ENCODE measurements at regions not wholly inside any gene's neighbourhood (a gene's known extent, or its start where the extent isn't known, plus 50 kb on each side); places are given as distances from the start of the nearest gene placed in this dataset.

DNA sequence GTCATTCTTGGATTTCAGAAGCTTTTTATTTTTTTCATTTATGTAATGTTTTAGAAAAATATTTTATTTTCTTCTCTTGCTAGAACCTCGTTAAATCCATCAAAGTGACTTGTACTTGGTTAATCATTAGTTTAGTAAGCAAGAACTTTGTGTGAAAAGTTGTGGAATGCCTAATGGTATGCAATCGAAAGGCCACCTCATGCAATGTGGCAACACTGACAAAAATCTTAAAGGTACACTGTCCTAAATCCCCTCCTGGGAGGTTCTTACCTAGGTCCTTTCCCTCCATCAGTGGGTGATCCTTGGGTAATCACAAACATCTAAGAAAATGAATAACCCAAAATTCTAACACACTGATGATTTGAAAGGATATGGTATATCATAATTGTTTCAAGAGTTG lies 304.2 kb downstream of the DNAH5 start:
- no peak for DNase-seq (ENCODE audit: low read depth)
- no peak overlapping the region for H3K4me3 ChIP-seq (ENCODE audit: low read depth, low read length)
- TF ChIP-seq, protein P1, sequence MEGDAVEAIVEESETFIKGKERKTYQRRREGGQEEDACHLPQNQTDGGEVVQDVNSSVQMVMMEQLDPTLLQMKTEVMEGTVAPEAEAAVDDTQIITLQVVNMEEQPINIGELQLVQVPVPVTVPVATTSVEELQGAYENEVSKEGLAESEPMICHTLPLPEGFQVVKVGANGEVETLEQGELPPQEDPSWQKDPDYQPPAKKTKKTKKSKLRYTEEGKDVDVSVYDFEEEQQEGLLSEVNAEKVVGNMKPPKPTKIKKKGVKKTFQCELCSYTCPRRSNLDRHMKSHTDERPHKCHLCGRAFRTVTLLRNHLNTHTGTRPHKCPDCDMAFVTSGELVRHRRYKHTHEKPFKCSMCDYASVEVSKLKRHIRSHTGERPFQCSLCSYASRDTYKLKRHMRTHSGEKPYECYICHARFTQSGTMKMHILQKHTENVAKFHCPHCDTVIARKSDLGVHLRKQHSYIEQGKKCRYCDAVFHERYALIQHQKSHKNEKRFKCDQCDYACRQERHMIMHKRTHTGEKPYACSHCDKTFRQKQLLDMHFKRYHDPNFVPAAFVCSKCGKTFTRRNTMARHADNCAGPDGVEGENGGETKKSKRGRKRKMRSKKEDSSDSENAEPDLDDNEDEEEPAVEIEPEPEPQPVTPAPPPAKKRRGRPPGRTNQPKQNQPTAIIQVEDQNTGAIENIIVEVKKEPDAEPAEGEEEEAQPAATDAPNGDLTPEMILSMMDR (conservative IDR thresholded peaks at IDR 0.05; ENCODE audit: low read depth, low read length): no peak

DNA sequence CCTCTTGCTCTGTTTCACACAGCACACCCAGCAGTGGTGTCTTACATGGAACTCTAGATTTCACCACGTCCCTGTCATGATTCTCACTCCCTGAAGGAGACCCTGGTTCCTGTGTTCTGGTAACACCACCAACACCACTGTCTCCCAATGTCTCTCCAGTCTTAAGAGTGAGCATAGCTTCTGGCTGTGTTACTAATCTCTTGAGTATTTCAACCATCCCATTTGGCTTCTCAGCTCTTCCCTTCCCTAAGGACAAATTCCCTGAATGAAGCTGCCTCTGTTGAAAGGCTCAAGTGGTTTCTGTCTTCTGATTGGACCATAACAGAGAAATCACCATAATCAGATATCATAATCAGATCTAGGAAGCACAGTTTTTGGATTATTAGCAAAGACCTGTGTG lies 311.8 kb downstream of the DNAH5 start:
- no peak overlapping the region for H3K4me3 ChIP-seq (ENCODE audit: low read depth, low read length)
- no peak for DNase-seq (ENCODE audit: low read depth)
- TF ChIP-seq, protein P1 (conservative IDR thresholded peaks at IDR 0.05; ENCODE audit: low read depth, low read length): no peak

DNA sequence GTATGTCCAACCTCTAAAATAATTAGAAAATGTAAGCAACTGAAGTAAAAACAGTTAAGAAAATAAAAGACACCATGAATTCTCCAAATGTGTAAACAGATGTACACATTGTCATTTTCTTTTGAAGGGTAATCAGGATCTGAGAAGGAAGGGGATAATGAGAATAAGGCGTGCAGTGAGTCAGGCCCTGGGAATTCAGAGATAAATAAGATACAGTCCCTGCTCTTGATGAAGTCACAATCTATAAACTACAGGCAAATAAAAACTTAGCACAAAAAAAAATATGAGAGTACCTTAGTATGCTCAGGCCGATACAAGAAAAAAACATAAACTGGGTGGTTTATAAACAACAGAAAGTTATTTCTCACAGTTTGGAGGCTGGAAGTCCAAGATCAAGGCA lies 315.3 kb downstream of the DNAH5 start:
- TF ChIP-seq, protein P1 (conservative IDR thresholded peaks at IDR 0.05; ENCODE audit: low read depth, low read length): no peak
- no peak overlapping the region for H3K4me3 ChIP-seq (ENCODE audit: low read depth, low read length)
- DNase-seq (ENCODE audit: low read depth): no peak

DNA sequence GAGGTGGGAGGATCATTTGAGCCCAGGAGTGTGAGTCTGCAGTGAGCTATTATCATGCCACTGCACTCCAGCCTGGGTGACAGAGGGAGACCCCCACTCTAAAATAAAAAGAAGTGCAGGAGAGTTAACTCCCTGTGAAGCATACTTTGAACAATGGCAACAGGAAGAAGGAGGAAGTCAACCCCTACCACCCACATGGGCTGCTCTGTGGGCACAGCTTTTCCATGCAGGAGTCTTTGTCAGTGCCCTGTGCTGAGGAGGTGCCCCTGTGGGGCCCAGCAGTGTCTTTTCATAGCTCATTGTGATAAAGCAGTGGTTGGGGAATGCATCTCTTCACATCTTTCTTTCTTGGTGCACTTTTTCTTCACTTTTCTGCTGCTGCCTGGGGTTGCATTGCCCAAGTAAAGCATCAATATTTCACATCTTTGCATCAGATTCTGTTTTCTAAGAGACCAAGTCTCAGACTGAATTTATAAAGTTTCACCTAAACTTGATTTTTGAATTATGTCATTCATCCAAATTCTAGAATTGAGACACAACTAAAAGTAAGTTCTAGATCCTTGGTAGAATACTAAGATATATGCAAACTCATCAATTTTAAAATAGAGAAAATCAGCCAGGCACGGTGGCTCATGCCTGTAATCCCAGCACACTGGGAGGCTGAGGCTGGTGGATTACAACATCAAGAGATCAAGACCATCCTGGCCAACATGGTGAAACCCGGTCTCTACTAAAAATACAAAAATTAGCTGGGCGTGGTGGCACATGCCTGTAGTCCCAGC lies 316.6 kb downstream of the DNAH5 start:
- DNase-seq (ENCODE audit: low read depth): no peak
- TF ChIP-seq, protein P1 (conservative IDR thresholded peaks at IDR 0.05; ENCODE audit: low read depth, low read length): no peak

DNA sequence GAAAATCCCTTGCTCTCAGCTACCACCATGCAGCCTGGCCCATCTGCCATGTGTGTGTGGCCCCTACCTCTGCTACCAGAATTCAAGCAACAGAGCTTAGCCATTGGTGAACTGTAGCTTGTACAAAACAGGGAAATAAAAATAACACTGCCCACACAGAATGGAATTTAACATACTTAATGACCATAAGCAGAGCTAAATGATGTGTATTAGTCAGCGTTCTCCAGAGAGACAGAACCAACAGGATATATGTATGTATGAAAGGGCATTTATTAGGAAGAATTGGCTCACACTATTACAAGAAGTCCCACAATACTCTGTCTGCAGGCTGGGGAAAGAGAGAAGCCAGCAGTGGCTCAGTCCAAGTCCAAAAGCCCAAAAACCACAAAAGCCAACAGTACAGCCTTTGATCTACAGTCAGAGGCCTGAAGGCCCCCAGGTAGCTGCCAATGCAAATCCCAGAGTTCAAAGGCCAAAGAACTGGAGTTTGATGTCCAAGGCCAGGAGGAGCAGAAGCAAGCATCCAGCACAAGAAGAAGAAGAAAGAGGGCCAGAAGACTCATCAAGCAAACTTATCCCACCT lies 318.8 kb downstream of the DNAH5 start:
- no peak overlapping the region for H3K4me3 ChIP-seq (ENCODE audit: low read depth, low read length)
- no peak for DNase-seq (ENCODE audit: low read depth)
- TF ChIP-seq, protein P1 (conservative IDR thresholded peaks at IDR 0.05; ENCODE audit: low read depth, low read length): no peak

More for the DNA sequence above, 316.6 kb downstream of the DNAH5 start:
- no peak overlapping the region for H3K4me3 ChIP-seq (ENCODE audit: low read depth, low read length)

DNA sequence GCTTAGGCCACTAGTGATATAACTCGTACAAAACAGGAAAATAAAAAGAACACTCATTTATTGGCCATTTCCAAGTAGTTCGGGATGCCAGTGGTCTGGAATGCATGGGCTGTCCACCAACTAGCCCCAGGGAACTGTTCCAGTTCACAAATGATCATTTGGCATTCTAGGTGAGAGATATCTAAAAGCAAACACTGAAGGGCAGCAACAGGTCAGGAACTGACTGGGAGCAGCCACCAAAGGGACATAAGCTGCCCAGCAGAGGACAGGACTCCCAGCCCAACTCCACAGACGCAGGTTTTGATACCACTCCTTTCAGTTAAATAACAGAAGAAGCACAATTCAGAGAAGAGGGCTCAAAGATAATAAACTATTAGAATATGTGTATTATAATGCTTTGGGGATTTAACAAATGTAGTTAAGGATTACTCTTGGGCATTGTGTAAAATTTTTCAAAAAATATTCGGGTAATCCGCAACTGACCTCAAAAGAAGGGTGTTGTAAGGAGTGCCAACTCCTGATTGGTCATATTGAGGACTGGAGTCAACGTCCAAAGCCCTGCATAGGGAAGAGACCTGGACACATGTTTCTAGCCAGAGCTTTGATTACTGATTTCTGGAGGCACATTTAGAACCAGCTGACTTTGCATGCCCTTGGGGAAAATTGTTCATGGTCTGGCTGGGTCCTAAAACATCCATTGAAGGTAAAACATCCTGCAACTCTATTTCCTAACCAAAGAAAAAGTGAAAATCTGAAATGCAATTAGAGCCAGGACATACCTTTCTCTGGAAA lies 320.0 kb downstream of the DNAH5 start:
- no peak for DNase-seq (ENCODE audit: low read depth)
- TF ChIP-seq, protein P1 (conservative IDR thresholded peaks at IDR 0.05; ENCODE audit: low read depth, low read length): no peak
- no peak overlapping the region for H3K4me3 ChIP-seq (ENCODE audit: low read depth, low read length)
